ENCODE measurements at regions not wholly inside any gene's neighbourhood (a gene's known extent, or its start where the extent isn't known, plus 50 kb on each side); places are given as distances from the start of the nearest gene placed in this dataset.

- no peak for DNase-seq (ENCODE audit: extremely low spot score, unreplicated experiment)
- Mint-ChIP-seq H3K4me1 (ENCODE audit: unreplicated experiment) (no peaks in the 10 kb centered on the region), H3K9me3 (ENCODE audit: unreplicated experiment) (peaks cover 9% of the 10 kb centered on the region), H3K27me3 (ENCODE audit: unreplicated experiment) (peaks cover 3% of the 10 kb centered on the region), H3K36me3 (ENCODE audit: unreplicated experiment) (no peaks in the 10 kb centered on the region), H3K27ac (ENCODE audit: unreplicated experiment) (no peak overlapping the region), H3K4me3 (ENCODE audit: unreplicated experiment) (no peak overlapping the region)
- TF ChIP-seq, protein P1, sequence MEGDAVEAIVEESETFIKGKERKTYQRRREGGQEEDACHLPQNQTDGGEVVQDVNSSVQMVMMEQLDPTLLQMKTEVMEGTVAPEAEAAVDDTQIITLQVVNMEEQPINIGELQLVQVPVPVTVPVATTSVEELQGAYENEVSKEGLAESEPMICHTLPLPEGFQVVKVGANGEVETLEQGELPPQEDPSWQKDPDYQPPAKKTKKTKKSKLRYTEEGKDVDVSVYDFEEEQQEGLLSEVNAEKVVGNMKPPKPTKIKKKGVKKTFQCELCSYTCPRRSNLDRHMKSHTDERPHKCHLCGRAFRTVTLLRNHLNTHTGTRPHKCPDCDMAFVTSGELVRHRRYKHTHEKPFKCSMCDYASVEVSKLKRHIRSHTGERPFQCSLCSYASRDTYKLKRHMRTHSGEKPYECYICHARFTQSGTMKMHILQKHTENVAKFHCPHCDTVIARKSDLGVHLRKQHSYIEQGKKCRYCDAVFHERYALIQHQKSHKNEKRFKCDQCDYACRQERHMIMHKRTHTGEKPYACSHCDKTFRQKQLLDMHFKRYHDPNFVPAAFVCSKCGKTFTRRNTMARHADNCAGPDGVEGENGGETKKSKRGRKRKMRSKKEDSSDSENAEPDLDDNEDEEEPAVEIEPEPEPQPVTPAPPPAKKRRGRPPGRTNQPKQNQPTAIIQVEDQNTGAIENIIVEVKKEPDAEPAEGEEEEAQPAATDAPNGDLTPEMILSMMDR (IDR thresholded peaks at IDR 0.05), result no peak
Observed at GRCh38 chr7:25928549-25929330, 223.3 kb upstream of the NFE2L3 start.

GRCh38 chr7:25929448-25929847 lies 222.6 kb upstream of the NFE2L3 start:
- Mint-ChIP-seq H3K27me3 (ENCODE audit: unreplicated experiment) (peaks cover 5% of the 10 kb centered on the region), H3K4me1 (ENCODE audit: unreplicated experiment) (no peaks in the 10 kb centered on the region), H3K36me3 (ENCODE audit: unreplicated experiment) (no peaks in the 10 kb centered on the region), H3K4me3 (ENCODE audit: unreplicated experiment) (no peak overlapping the region), H3K27ac (ENCODE audit: unreplicated experiment) (no peak overlapping the region), H3K9me3 (ENCODE audit: unreplicated experiment) (peaks cover 15% of the 10 kb centered on the region)
- TF ChIP-seq, protein P1 (IDR thresholded peaks at IDR 0.05), result no peak
- no peak for DNase-seq (ENCODE audit: extremely low spot score, unreplicated experiment)

DNA sequence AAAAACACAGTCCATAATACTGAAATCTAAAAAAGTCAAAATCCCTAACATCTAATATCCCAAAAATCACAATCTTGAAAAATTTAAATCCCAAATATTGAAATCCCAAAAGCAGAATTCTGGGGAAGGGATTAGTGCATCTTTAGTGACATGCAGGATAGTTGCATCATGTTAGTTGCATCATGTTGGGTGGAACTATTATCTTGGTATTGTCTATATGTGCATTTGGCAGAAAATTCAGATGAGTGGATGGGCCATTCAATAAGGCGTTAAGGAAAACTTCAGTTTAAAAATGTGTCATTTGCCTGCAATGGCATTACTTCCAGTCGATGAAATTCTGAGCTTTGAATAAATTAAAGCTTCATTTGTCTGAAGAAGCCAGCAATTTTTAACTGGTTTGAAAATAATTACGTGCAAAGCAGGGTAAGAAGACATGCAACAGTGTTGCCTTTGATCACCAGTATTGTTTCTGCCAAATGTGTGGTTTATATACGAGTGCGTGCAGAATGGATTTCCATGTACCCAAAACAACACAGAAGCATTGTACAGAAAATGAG lies 221.4 kb upstream of the NFE2L3 start:
- Mint-ChIP-seq H3K4me1 (ENCODE audit: unreplicated experiment) (no peaks in the 10 kb centered on the region), H3K27ac (ENCODE audit: unreplicated experiment) (no peak overlapping the region), H3K27me3 (ENCODE audit: unreplicated experiment) (peaks cover 11% of the 10 kb centered on the region), H3K4me3 (ENCODE audit: unreplicated experiment) (no peak overlapping the region), H3K36me3 (ENCODE audit: unreplicated experiment) (no peaks in the 10 kb centered on the region), H3K9me3 (ENCODE audit: unreplicated experiment) (peaks cover 25% of the 10 kb centered on the region)
- no peak for DNase-seq (ENCODE audit: extremely low spot score, unreplicated experiment)
- TF ChIP-seq, protein P1 (IDR thresholded peaks at IDR 0.05), result no peak

- H3K9me3 Mint-ChIP-seq (ENCODE audit: unreplicated experiment), result peaks cover 25% of the 10 kb centered on the region
- no peaks in the 10 kb centered on the region for H3K4me1 Mint-ChIP-seq (ENCODE audit: unreplicated experiment)
- H3K27ac Mint-ChIP-seq (ENCODE audit: unreplicated experiment), result no peak overlapping the region
- no peaks in the 10 kb centered on the region for H3K36me3 Mint-ChIP-seq (ENCODE audit: unreplicated experiment)
- no peak for DNase-seq (ENCODE audit: extremely low spot score, unreplicated experiment)
- TF ChIP-seq, protein P1 (IDR thresholded peaks at IDR 0.05), result no peak
- peaks cover 11% of the 10 kb centered on the region for H3K27me3 Mint-ChIP-seq (ENCODE audit: unreplicated experiment)
- no peak overlapping the region for H3K4me3 Mint-ChIP-seq (ENCODE audit: unreplicated experiment)
Observed at GRCh38 chr7:25931156-25931555, 220.8 kb upstream of the NFE2L3 start.

- peaks cover 25% of the 10 kb centered on the region for H3K9me3 Mint-ChIP-seq (ENCODE audit: unreplicated experiment)
- H3K27me3 Mint-ChIP-seq (ENCODE audit: unreplicated experiment), result peaks cover 15% of the 10 kb centered on the region
- H3K4me3 Mint-ChIP-seq (ENCODE audit: unreplicated experiment), result no peak overlapping the region
- no peak overlapping the region for H3K27ac Mint-ChIP-seq (ENCODE audit: unreplicated experiment)
- TF ChIP-seq, protein P1 (IDR thresholded peaks at IDR 0.05), result no peak
- H3K36me3 Mint-ChIP-seq (ENCODE audit: unreplicated experiment), result no peaks in the 10 kb centered on the region
- no peak for DNase-seq (ENCODE audit: extremely low spot score, unreplicated experiment)
- H3K4me1 Mint-ChIP-seq (ENCODE audit: unreplicated experiment), result no peaks in the 10 kb centered on the region
Observed at GRCh38 chr7:25933921-25934320, 218.1 kb upstream of the NFE2L3 start.
